Endothelial cell (in vitro differentiated cells): ENCODE measurements at regions not wholly inside any gene's neighbourhood (a gene's known extent, or its start where the extent isn't known, plus 50 kb on each side); places are given as distances from the start of the nearest gene placed in this dataset.

ENCODE experiments used
- DNase-seq: peaks from one replicate; pipeline ENCODE4 v3.0.0; 2021; ENCODE audit warnings: low spot score
- H3K27ac Mint-ChIP-seq: one replicate; pipeline ENCODE4 v1.8.0; 2021; ENCODE audit warnings: mixed read lengths, inconsistent platforms; ENCODE audit not compliant: unreplicated experiment
- H3K27me3 Mint-ChIP-seq: one replicate; pipeline ENCODE4 v1.8.0; 2021; ENCODE audit warnings: mild to moderate bottlenecking, moderate library complexity, mixed read lengths, inconsistent platforms; ENCODE audit not compliant: unreplicated experiment
- H3K36me3 Mint-ChIP-seq: one replicate; pipeline ENCODE4 v1.8.0; 2021; ENCODE audit warnings: mild to moderate bottlenecking, low read depth, mixed read lengths, inconsistent platforms; ENCODE audit not compliant: unreplicated experiment
- H3K4me1 Mint-ChIP-seq: one replicate; pipeline ENCODE4 v1.8.0; 2021; ENCODE audit warnings: mild to moderate bottlenecking, mixed read lengths, inconsistent platforms; ENCODE audit not compliant: unreplicated experiment
- H3K4me3 Mint-ChIP-seq: one replicate; pipeline ENCODE4 v1.8.0; 2021; ENCODE audit warnings: mild to moderate bottlenecking, mixed read lengths, inconsistent platforms; ENCODE audit not compliant: unreplicated experiment
- H3K9me3 Mint-ChIP-seq: one replicate; pipeline ENCODE4 v1.8.0; 2021; ENCODE audit warnings: mixed read lengths, inconsistent platforms; ENCODE audit not compliant: unreplicated experiment
- TF ChIP-seq, protein P1 (sequence below): fragments of 200-600 bp; sonication (generic); IDR thresholded peaks from one replicate; pipeline ENCODE4 v1.5.0; 2021; ENCODE audit warnings: antibody characterized with exemption; ENCODE audit not compliant: unreplicated experiment

GRCh38 chr22:47965066-47965465 is 1202.6 kb downstream of the TBC1D22A start:
- Mint-ChIP-seq H3K36me3 (peaks cover 3% of the 10 kb centered on the region), H3K27ac (no peak overlapping the region), H3K27me3 (peaks cover 3% of the 10 kb centered on the region), H3K4me3 (no peak overlapping the region), H3K9me3 (peaks cover 50% of the 10 kb centered on the region), H3K4me1 (no peaks in the 10 kb centered on the region)
- TF ChIP-seq, protein P1, sequence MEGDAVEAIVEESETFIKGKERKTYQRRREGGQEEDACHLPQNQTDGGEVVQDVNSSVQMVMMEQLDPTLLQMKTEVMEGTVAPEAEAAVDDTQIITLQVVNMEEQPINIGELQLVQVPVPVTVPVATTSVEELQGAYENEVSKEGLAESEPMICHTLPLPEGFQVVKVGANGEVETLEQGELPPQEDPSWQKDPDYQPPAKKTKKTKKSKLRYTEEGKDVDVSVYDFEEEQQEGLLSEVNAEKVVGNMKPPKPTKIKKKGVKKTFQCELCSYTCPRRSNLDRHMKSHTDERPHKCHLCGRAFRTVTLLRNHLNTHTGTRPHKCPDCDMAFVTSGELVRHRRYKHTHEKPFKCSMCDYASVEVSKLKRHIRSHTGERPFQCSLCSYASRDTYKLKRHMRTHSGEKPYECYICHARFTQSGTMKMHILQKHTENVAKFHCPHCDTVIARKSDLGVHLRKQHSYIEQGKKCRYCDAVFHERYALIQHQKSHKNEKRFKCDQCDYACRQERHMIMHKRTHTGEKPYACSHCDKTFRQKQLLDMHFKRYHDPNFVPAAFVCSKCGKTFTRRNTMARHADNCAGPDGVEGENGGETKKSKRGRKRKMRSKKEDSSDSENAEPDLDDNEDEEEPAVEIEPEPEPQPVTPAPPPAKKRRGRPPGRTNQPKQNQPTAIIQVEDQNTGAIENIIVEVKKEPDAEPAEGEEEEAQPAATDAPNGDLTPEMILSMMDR, result no peak
- no peak for DNase-seq

GRCh38 chr22:47963660-47964059 is 1201.2 kb downstream of the TBC1D22A start:
- peaks cover 3% of the 10 kb centered on the region for H3K36me3 Mint-ChIP-seq
- no peak for DNase-seq
- no peaks in the 10 kb centered on the region for H3K4me1 Mint-ChIP-seq
- TF ChIP-seq, protein P1, result no peak
- H3K27me3 Mint-ChIP-seq, result peaks cover 3% of the 10 kb centered on the region
- peaks cover 52% of the 10 kb centered on the region for H3K9me3 Mint-ChIP-seq
- H3K27ac Mint-ChIP-seq, result no peak overlapping the region
- H3K4me3 Mint-ChIP-seq, result no peak overlapping the region

- TF ChIP-seq, protein P1, result no peak
- peaks cover 1% of the 10 kb centered on the region for H3K27me3 Mint-ChIP-seq
- no peaks in the 10 kb centered on the region for H3K4me1 Mint-ChIP-seq
- no peak for DNase-seq
- H3K9me3 Mint-ChIP-seq, result peaks cover 11% of the 10 kb centered on the region
- H3K4me3 Mint-ChIP-seq, result no peak overlapping the region
- no peak overlapping the region for H3K27ac Mint-ChIP-seq
- H3K36me3 Mint-ChIP-seq, result no peaks in the 10 kb centered on the region
These were observed 1195.2 kb downstream of the TBC1D22A start for GRCh38 chr22:47957649-47958048.

GRCh38 chr22:47954107-47954506 is 1191.7 kb downstream of the TBC1D22A start:
- peaks cover 10% of the 10 kb centered on the region for H3K9me3 Mint-ChIP-seq
- H3K36me3 Mint-ChIP-seq, result peaks cover 3% of the 10 kb centered on the region
- H3K4me1 Mint-ChIP-seq, result no peaks in the 10 kb centered on the region
- peaks cover 1% of the 10 kb centered on the region for H3K27me3 Mint-ChIP-seq
- TF ChIP-seq, protein P1, result no peak
- H3K27ac Mint-ChIP-seq, result no peak overlapping the region
- no peak for DNase-seq
- H3K4me3 Mint-ChIP-seq, result no peak overlapping the region

GRCh38 chr22:47944941-47945340 is 1182.5 kb downstream of the TBC1D22A start:
- H3K27me3 Mint-ChIP-seq, result peaks cover 8% of the 10 kb centered on the region
- H3K9me3 Mint-ChIP-seq, result peaks cover 40% of the 10 kb centered on the region
- H3K27ac Mint-ChIP-seq, result no peak overlapping the region
- no peak overlapping the region for H3K4me3 Mint-ChIP-seq
- TF ChIP-seq, protein P1, result no peak
- peaks cover 17% of the 10 kb centered on the region for H3K36me3 Mint-ChIP-seq
- no peak for DNase-seq
- H3K4me1 Mint-ChIP-seq, result no peaks in the 10 kb centered on the region
